ENCODE measurements at regions not wholly inside any gene's neighbourhood (a gene's known extent, or its start where the extent isn't known, plus 50 kb on each side); places are given as distances from the start of the nearest gene placed in this dataset.

GRCh38 chr5:156119692-156120091, 207.3 kb upstream of the SGCD start:
- DNase-seq (ENCODE audit: low read depth), result no peak
- TF ChIP-seq CTCF (conservative IDR thresholded peaks at IDR 0.05; ENCODE audit: low read depth, low read length), result no peak
- no peak overlapping the region for H3K4me3 ChIP-seq (ENCODE audit: low read depth, low read length)

- no peak for DNase-seq (ENCODE audit: low read depth)
- no peak overlapping the region for H3K4me3 ChIP-seq (ENCODE audit: low read depth, low read length)
- no peak for TF ChIP-seq CTCF (conservative IDR thresholded peaks at IDR 0.05; ENCODE audit: low read depth, low read length)
Observed at GRCh38 chr5:156120777-156121176, 206.2 kb upstream of the SGCD start.

- TF ChIP-seq CTCF (conservative IDR thresholded peaks at IDR 0.05; ENCODE audit: low read depth, low read length), result no peak
- DNase-seq (ENCODE audit: low read depth), result no peak
- H3K4me3 ChIP-seq (ENCODE audit: low read depth, low read length), result no peak overlapping the region
Observed at GRCh38 chr5:156121234-156121633, 205.7 kb upstream of the SGCD start.

GRCh38 chr5:156121882-156122281, 205.1 kb upstream of the SGCD start:
- H3K4me3 ChIP-seq (ENCODE audit: low read depth, low read length), result no peak overlapping the region
- DNase-seq (ENCODE audit: low read depth), result no peak
- no peak for TF ChIP-seq CTCF (conservative IDR thresholded peaks at IDR 0.05; ENCODE audit: low read depth, low read length)

GRCh38 chr5:156124708-156125107, 202.3 kb upstream of the SGCD start:
- no peak for DNase-seq (ENCODE audit: low read depth)
- no peak overlapping the region for H3K4me3 ChIP-seq (ENCODE audit: low read depth, low read length)
- no peak for TF ChIP-seq CTCF (conservative IDR thresholded peaks at IDR 0.05; ENCODE audit: low read depth, low read length)

GRCh38 chr5:156125118-156125517, 201.8 kb upstream of the SGCD start:
- no peak for DNase-seq (ENCODE audit: low read depth)
- no peak overlapping the region for H3K4me3 ChIP-seq (ENCODE audit: low read depth, low read length)
- TF ChIP-seq CTCF (conservative IDR thresholded peaks at IDR 0.05; ENCODE audit: low read depth, low read length), result no peak

GRCh38 chr5:156126716-156127115, 200.2 kb upstream of the SGCD start:
- TF ChIP-seq CTCF (conservative IDR thresholded peaks at IDR 0.05; ENCODE audit: low read depth, low read length), result no peak
- no peak for DNase-seq (ENCODE audit: low read depth)
- H3K4me3 ChIP-seq (ENCODE audit: low read depth, low read length), result no peak overlapping the region
